Uterus (tissue), 2 donors: ENCODE measurements at regions not wholly inside any gene's neighbourhood (a gene's known extent, or its start where the extent isn't known, plus 50 kb on each side); places are given as distances from the start of the nearest gene placed in this dataset.

ENCODE experiments used
- POLR2A ChIP-seq, 2 donors: fragments of 450-650 bp; IDR thresholded peaks; one replicate each; pipeline ENCODE4 v1.6.1; 2016; ENCODE audit warnings: antibody characterized with exemption in 2 of 2, mild to moderate bottlenecking in 1 of 2, moderate library complexity in 1 of 2
- TF ChIP-seq, protein P1 (sequence below), 4 experiments: fragments of 200-600 bp in 2 of 4; fragments of 450-650 bp in 2 of 4; sonication (generic) in 2 of 4; IDR thresholded peaks; one replicate each; pipeline ENCODE4 v1.5.1; 2016 to 2019; ENCODE audit warnings: antibody characterized with exemption in 4 of 4, mild to moderate bottlenecking in 2 of 4, moderate library complexity in 1 of 4

DNA sequence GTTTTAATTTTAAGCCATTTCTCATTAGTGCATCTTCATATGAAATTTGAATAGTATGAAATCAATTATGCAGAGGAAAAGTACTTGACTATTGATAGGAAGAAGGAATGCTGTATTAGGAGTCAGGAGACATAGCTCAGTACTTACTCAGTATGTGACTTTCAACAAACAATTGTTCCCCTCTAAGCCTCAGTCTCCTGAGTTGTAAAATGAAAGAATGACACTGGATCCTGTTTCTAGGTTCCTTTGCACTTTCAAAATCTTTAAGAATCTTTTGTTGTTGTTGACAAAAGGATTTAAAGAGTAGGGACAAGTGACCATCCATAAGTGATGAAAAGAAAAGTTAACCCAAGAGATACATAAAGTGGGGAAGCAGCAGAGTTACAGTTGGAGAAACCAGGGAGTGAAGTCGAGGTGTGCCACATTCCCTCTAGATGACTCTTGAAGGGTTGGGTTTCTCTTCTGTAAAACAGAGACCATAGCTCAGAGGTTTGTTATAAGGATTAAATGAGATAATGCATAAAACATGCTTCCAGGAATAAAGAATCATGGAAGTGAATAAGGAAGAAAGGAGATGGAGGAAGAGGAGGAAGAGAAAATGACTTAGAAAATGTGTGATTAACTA is 105.7 kb upstream of the KCNJ15 start:
- TF ChIP-seq, protein P1, sequence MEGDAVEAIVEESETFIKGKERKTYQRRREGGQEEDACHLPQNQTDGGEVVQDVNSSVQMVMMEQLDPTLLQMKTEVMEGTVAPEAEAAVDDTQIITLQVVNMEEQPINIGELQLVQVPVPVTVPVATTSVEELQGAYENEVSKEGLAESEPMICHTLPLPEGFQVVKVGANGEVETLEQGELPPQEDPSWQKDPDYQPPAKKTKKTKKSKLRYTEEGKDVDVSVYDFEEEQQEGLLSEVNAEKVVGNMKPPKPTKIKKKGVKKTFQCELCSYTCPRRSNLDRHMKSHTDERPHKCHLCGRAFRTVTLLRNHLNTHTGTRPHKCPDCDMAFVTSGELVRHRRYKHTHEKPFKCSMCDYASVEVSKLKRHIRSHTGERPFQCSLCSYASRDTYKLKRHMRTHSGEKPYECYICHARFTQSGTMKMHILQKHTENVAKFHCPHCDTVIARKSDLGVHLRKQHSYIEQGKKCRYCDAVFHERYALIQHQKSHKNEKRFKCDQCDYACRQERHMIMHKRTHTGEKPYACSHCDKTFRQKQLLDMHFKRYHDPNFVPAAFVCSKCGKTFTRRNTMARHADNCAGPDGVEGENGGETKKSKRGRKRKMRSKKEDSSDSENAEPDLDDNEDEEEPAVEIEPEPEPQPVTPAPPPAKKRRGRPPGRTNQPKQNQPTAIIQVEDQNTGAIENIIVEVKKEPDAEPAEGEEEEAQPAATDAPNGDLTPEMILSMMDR (IDR thresholded peaks at IDR 0.05), result no peak
- TF ChIP-seq POLR2A (IDR thresholded peaks at IDR 0.05), result no peak
